ENCODE measurements at regions not wholly inside any gene's neighbourhood (a gene's known extent, or its start where the extent isn't known, plus 50 kb on each side); places are given as distances from the start of the nearest gene placed in this dataset.

DNA sequence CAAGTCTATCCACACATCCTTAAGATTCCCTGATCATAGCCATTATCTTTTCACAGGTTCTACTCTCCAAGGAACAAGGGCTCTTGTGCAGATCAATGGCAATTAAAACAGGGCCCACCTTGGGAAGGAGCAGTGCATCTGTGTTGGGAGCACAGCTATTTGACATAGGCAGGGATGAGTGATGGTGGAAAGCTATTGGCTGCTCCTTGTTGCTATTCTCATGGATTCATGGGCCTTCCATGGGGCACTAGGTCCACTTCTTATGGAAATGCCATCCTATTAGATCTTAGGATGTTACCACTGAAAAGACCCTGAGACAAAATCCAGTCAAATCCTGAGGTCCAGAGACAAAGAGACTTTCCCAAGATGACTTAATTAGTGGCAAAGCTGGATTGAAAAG lies 148.6 kb upstream of the MTNR1B start:
- peaks cover 8% of the 10 kb centered on the region for H3F3A ChIP-seq (ENCODE audit: insufficient read depth, low read length, poor library complexity, severe bottlenecking)
- TF ChIP-seq EZH2 (IDR thresholded peaks at IDR 0.05; ENCODE audit: borderline replicate concordance, insufficient read depth, low read length, poor library complexity, severe bottlenecking): no peak
- TF ChIP-seq POLR2AphosphoS5 (IDR thresholded peaks at IDR 0.05): no peak
- TF ChIP-seq, protein P1, sequence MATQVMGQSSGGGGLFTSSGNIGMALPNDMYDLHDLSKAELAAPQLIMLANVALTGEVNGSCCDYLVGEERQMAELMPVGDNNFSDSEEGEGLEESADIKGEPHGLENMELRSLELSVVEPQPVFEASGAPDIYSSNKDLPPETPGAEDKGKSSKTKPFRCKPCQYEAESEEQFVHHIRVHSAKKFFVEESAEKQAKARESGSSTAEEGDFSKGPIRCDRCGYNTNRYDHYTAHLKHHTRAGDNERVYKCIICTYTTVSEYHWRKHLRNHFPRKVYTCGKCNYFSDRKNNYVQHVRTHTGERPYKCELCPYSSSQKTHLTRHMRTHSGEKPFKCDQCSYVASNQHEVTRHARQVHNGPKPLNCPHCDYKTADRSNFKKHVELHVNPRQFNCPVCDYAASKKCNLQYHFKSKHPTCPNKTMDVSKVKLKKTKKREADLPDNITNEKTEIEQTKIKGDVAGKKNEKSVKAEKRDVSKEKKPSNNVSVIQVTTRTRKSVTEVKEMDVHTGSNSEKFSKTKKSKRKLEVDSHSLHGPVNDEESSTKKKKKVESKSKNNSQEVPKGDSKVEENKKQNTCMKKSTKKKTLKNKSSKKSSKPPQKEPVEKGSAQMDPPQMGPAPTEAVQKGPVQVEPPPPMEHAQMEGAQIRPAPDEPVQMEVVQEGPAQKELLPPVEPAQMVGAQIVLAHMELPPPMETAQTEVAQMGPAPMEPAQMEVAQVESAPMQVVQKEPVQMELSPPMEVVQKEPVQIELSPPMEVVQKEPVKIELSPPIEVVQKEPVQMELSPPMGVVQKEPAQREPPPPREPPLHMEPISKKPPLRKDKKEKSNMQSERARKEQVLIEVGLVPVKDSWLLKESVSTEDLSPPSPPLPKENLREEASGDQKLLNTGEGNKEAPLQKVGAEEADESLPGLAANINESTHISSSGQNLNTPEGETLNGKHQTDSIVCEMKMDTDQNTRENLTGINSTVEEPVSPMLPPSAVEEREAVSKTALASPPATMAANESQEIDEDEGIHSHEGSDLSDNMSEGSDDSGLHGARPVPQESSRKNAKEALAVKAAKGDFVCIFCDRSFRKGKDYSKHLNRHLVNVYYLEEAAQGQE (IDR thresholded peaks at IDR 0.05; ENCODE audit: borderline replicate concordance): no peak
- TF ChIP-seq EP300 (conservative IDR thresholded peaks at IDR 0.05; ENCODE audit: poor library complexity, severe bottlenecking): no peak
- TF ChIP-seq MXI1 (conservative IDR thresholded peaks at IDR 0.05; ENCODE audit: poor library complexity, severe bottlenecking): no peak
- no peak for TF ChIP-seq RAD21 (conservative IDR thresholded peaks at IDR 0.05)
- TF ChIP-seq TAF1 (IDR thresholded peaks at IDR 0.05; ENCODE audit: low read depth): no peak
- no peak for TF ChIP-seq SMC3 (conservative IDR thresholded peaks at IDR 0.05; ENCODE audit: poor library complexity)
- TF ChIP-seq, protein P2, sequence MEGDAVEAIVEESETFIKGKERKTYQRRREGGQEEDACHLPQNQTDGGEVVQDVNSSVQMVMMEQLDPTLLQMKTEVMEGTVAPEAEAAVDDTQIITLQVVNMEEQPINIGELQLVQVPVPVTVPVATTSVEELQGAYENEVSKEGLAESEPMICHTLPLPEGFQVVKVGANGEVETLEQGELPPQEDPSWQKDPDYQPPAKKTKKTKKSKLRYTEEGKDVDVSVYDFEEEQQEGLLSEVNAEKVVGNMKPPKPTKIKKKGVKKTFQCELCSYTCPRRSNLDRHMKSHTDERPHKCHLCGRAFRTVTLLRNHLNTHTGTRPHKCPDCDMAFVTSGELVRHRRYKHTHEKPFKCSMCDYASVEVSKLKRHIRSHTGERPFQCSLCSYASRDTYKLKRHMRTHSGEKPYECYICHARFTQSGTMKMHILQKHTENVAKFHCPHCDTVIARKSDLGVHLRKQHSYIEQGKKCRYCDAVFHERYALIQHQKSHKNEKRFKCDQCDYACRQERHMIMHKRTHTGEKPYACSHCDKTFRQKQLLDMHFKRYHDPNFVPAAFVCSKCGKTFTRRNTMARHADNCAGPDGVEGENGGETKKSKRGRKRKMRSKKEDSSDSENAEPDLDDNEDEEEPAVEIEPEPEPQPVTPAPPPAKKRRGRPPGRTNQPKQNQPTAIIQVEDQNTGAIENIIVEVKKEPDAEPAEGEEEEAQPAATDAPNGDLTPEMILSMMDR (IDR thresholded peaks at IDR 0.05; ENCODE audit: poor library complexity, severe bottlenecking): no peak
- H3K9me2 ChIP-seq (ENCODE audit: insufficient read depth, low read length): no peaks in the 10 kb centered on the region
- no peak overlapping the region for H3K4me3 ChIP-seq (ENCODE audit: low read length)
- H3K27me3 ChIP-seq (ENCODE audit: insufficient read depth, low read depth, low read length): no peaks in the 10 kb centered on the region
- no peak overlapping the region for H3K4me2 ChIP-seq (ENCODE audit: low read length)
- no peaks in the 10 kb centered on the region for H3K9me3 ChIP-seq (ENCODE audit: low read length)
- peak overlapping the region; percentile 49 for H3K9ac ChIP-seq (ENCODE audit: low read length)
- H3K79me2 ChIP-seq (replicated peaks; ENCODE audit: insufficient read depth, low read length): no peaks in the 10 kb centered on the region
- peak overlapping the region; percentile 89 for H3K27ac ChIP-seq (ENCODE audit: low read length)
- H2AFZ ChIP-seq (ENCODE audit: low read depth, low read length): no peak overlapping the region
- H4K20me1 ChIP-seq (ENCODE audit: insufficient read depth): no peaks in the 10 kb centered on the region
- H3K36me3 ChIP-seq (ENCODE audit: insufficient read depth, low read length): no peaks in the 10 kb centered on the region

DNA sequence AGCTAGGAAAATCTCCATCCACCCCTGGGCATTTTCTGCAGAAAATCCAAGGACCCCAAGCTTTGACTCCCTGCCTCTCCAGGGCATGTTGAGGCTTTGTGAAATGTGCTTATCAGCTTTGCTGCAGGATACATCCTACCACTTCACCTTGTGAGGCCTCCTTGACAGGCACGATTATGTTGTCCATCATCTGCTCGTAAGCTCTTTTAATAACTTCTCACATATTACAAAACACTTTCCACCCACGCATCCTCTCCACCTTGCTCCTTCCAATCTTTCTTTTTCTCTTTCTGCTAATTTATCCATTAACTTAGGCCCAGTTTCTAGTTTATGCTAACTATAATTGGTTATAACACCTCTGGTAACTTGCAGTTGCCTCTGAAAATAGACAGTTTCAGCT lies 147.0 kb upstream of the MTNR1B start:
- H3K9ac ChIP-seq (ENCODE audit: low read length): peak overlapping the region; percentile 49
- H3K79me2 ChIP-seq (replicated peaks; ENCODE audit: insufficient read depth, low read length): no peaks in the 10 kb centered on the region
- TF ChIP-seq POLR2AphosphoS5 (IDR thresholded peaks at IDR 0.05) (peak; percentile 88), SMC3 (conservative IDR thresholded peaks at IDR 0.05; ENCODE audit: poor library complexity) (no peak), TAF1 (IDR thresholded peaks at IDR 0.05; ENCODE audit: low read depth) (no peak), EP300 (conservative IDR thresholded peaks at IDR 0.05; ENCODE audit: poor library complexity, severe bottlenecking) (peak; percentile 94), MXI1 (conservative IDR thresholded peaks at IDR 0.05; ENCODE audit: poor library complexity, severe bottlenecking) (peak; percentile 11)
- TF ChIP-seq, protein P1 (IDR thresholded peaks at IDR 0.05; ENCODE audit: borderline replicate concordance): peak; percentile 38
- no peaks in the 10 kb centered on the region for H3K27me3 ChIP-seq (ENCODE audit: insufficient read depth, low read depth, low read length)
- H4K20me1 ChIP-seq (ENCODE audit: insufficient read depth): no peaks in the 10 kb centered on the region
- H3K36me3 ChIP-seq (ENCODE audit: insufficient read depth, low read length): no peaks in the 10 kb centered on the region
- peak overlapping the region; percentile 54 for H3K4me2 ChIP-seq (ENCODE audit: low read length)
- peaks cover 8% of the 10 kb centered on the region for H3F3A ChIP-seq (ENCODE audit: insufficient read depth, low read length, poor library complexity, severe bottlenecking)
- peak overlapping the region; percentile 89 for H3K27ac ChIP-seq (ENCODE audit: low read length)
- H3K4me3 ChIP-seq (ENCODE audit: low read length): peak overlapping the region; percentile 38
- no peaks in the 10 kb centered on the region for H3K9me3 ChIP-seq (ENCODE audit: low read length)
- no peak overlapping the region for H2AFZ ChIP-seq (ENCODE audit: low read depth, low read length)
- H3K9me2 ChIP-seq (ENCODE audit: insufficient read depth, low read length): no peaks in the 10 kb centered on the region

All from neural cell (in vitro differentiated cells).